NCI-H69 (cell line): ENCODE measurements at regions not wholly inside any gene's neighbourhood (a gene's known extent, or its start where the extent isn't known, plus 50 kb on each side); places are given as distances from the start of the nearest gene placed in this dataset.
A peak's percentile ranks its signal among the peaks of the same experiment; 100 is the strongest.
"Not testable (repeated sequence)": the region's sequence is repeated elsewhere in the genome, so short reads cannot be mapped to it uniquely, and the experiment has no call there.

ENCODE experiments used
- DNase-seq: peaks from one replicate; lab custom pipeline; 2025; lab: John Stamatoyannopoulos, UW

DNA sequence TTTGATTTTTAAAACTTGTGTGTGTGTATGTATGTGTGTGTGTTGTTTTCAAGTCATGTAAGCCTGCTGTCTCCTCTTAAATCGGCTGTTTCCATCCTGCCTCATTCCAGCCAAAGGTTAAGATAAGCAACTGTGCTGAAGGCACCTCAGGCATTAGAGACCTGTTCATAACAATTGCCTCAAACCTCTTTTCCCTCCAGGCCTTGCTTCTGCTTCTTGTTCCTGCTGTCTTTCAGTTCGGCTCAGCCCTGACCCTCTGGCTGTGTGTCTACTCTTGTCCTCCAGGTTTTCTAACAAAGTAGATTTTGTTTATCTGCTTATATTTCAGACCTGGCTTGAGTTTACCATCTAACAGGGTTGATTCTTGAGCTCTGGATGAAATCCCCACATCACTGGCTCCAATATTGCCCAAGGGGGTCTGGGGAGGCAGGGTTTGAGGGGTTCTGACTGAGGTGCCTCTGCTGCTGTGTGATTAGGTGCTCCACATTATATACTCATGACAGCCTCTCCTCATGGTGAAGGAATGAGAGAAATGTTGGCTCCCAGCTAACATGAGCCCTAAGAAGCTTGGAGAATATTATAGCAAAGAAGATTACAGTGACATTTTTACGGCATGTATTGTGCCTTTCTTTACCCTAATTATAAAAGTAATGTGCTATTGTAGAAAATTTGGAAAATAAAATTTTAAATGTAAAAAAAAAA, 229.7 kb upstream of the PIK3R1 start:
- peak; percentile 24 for DNase-seq

DNA sequence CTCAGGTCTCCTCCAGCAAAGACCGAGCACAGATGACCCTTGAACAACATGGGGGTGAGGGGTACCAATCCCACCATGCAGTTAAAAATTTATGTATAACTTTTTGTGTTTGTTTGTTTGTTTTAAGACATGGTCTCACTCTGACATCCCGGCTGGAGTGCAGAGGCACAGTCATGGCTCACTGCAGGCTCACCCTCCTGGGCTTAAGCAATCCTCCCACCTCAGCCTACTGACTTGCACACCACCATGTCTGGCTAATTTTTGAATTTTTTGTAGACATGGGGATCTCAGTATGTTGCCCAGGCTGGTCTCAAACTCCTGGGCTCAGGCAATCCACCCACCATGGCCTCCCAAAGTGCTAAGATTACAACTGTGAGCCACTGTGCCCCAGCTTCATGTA, 231.0 kb upstream of the PIK3R1 start:
- DNase-seq = no peak

DNA sequence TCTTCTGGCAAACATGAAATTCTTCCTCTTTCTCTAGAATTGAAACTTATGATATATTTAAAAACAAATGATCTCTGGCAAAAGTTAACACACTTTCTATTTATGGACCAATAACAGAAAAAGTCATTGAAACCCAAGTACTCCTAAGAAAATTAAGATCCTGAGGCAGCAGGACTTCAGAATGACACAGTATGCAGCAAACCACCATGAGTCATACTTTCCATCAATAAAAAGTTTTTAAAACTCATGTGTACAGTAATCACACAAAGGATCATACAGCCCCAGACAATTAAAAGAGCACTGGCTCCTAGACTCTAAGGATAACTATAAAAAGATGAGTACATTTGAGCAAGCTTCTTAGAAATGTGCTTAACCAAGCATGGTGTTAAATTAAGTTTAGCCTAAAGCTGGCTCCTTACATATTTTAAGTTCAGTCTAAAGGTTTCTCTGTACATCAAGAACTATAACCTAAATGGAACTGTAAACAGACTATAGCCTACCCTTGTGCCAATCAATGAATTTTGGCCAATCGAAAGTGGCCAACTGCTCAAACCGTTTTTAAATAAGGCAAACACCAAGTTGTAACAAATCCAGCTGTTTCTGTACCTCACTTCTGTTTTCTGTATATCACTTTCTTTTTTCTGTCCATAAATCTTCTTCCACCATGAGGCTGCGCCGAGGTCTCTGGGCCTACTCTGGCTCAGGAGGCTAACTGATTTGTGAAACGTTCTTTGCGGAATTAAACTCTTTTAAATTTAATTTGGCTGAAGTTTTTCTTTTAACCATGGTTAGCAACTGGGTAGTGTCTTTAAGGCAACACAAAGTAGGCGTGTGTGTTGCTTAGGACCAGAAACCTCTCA, 232.1 kb upstream of the PIK3R1 start:
- no peak for DNase-seq

DNA sequence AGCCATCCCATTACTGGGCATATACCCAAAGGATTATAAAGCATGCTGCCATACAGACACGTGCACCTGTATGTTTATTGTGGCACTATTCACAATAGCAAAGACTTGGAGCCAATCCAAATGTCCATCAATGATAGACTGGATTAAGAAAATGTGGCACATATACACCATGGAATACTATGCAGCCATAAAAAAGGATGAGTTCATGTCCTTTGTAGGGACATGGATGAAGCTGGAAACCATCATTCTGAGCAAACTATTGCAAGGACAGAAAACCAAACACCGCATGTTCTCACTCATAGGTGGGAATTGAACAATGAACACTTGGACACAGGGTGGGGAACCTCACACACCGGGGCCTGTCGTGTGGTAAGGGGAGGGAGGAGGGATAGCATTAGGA, 233.4 kb upstream of the PIK3R1 start:
- DNase-seq = not testable (repeated sequence)

DNA sequence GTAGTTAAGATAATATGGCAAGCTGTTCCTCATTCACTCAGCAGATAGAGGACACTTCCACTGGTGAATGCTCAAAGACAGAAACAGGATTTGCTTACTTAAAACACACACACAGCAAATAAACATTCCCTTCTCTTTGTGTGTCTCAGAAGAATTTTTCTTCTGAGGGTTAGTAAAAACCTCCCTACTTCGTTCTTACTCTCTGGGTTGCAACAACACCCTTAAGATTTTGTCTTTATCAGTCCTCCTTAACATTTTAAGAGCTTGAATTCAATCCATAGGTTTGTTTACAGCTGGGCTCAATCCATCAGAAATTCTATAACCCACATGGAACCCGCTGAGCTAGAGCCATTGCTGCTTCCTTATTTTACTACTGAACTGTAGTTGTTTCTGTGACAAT, 237.4 kb upstream of the PIK3R1 start:
- no peak for DNase-seq

DNA sequence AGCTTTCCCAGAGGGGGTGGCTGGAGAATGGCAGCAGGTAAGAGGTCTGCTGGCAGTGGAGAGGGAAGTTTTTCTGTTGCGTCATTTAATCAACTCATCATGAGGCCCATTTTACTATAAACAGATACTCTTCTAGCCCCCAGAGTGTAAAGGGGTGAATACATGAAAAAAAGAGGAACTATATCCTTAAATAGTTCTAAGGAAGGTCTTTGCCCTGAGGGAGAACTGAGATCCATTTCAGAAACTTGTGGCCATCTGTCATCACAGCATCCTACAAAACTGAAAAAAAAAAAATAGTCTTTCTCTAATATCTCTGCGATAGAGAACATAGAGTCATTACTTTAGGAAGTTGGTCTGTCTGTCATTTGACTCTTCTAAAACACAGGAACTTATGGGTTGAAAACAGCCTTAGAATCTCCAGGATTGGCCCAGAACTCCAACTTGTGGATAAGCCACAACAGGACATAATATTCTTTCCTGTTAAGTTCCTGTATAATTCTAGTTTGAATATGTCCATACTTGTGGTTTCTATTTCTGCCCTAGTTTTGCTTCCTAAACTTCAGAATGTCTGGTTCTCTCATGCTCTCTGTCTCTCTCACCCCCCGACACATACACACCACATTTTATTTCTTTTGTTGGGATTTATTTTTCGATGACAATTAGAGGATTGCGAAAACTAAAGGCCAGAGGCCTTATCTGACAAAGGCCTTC, 238.5 kb upstream of the PIK3R1 start:
- peak; percentile 70 for DNase-seq

DNA sequence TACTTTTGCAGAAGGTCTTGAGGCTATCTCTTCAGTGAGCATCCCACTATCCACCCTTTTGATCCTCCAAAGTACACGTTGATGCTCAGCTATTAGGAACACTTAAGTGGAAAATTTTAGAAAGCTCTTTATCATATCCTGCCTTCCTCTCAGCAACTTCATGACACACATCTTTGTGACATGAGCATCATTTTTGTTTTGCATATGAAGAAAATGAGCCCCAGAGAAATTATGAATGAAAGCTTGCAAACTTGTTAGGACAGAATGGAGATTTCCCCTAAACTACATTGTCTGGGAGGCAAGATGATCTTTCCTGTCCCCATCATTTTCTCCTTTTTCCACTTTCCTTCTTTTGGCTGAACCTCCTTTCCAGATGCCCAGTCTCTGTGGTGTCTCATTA, 239.4 kb upstream of the PIK3R1 start:
- no peak for DNase-seq

DNA sequence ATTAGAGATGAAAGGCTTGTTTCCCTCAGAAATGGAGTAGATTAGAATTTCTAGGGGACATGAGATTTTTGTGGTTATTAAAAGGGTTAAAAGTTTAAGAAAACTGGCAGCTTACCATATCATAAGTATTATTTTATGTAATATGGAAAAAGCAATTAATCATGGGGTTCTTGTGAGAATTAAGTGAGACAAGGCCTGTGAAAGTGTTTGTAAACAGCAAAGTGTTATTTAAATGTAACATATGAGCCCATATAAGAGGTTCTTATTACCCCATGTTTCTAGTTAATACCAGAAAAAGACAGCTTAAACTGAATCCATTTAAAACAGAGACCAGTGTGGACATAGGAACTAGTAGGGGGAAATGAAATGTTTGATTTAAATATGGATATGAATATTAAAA, 241.1 kb upstream of the PIK3R1 start:
- DNase-seq = no peak

DNA sequence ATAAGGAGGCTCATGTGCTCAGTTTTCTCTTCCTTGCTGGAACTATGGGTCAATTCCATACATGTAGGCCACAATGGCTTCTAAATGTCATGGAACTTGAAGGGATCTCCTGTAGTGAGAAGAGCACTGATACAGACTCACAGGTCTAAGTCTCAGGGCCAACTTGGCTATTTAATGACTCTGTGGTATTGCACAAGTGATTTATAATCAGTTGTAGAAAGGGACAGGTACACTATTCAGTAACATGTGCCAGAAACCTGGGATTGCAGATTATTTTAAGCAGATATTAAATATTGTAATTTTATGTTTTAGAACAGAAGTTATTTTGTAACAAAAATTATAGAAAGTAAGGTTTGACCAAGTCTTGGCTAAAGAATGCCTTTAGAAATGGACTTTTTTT, 241.5 kb upstream of the PIK3R1 start:
- no peak for DNase-seq

DNA sequence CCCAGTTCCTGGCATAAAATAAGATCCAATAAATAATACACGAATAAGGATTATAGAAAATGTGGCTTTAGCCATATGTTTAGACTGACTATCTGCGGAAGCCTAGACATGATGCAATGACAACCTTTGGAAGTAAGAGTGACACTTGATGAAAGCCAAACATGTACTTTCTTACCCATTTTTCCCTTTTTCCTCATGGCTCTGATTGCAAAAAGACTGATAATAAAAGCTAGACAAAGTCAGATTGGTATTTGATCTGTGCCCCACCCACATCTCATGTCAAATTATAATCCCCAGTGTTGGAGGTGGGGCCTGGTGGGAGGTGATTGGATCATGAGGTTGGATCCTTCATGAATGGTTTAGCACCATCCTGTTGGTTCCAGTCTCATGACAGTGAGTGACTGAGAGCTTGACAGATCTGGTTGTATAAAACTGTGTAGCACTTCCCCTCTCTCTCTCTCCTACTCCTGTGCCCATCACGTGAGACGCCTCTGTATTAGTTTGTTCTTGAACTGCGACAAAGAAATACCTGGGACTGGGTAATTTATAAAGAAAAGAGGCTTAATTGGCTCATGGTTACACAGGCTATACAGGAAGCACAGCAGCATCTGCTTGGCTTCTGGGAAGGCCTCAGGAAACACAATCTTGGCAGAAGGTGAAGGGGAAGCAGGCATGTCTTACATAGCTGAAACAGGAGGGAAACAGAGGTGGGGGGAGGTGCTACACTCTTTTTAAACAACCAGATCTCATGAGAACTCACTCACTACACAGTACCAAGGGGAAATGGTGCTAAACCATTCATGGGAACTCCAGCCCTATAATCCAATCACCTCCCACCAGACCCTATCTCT, 243.4 kb upstream of the PIK3R1 start:
- DNase-seq = peak; percentile 61

DNA sequence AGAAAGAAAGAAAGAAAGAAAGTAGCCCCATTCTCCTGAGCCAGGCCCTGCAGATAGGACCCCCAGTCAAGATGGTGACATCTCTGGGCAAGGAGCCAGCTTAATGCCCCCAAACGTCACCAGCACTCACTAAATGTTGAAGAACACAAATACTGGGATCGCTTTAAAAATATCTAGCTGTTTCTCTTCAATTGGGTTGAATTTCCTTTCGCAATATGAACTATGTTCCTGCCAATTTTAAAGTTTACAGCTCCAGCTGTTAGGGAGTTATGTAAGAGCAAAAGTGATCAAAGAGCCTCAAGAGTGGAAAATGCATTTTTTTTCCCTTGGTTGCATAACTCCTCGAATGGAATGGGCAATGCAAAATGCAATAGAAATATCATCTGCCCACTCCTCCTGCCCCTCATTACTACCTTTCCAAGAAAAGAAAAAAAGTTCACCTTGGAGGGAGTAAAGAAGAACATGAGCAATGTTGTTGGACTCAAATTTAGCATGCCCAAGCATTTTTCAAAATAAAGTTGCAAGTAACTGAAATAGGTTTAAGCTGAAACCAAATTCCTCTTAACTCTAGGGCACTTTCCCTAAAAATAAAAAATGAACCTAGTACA, 244.2 kb upstream of the PIK3R1 start:
- DNase-seq = no peak

DNA sequence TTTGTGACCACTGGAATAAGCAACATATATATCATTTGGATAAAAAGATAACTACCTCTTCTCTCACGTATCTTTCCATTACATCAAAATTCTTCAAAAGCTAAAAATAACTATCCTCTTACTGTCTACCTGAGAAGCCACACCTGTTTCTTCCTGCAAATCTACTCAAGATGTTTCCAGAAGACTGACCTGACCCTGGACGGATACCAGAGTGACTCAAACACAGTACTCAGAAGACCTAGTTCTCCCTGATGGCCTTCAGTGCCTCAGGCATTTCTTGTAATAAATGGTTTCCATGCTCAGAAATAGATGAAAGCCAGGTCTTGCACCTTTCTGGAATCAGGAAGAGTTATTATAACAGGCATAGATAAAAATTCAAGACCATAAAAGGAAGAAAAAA, 245.9 kb upstream of the PIK3R1 start:
- DNase-seq = no peak

DNA sequence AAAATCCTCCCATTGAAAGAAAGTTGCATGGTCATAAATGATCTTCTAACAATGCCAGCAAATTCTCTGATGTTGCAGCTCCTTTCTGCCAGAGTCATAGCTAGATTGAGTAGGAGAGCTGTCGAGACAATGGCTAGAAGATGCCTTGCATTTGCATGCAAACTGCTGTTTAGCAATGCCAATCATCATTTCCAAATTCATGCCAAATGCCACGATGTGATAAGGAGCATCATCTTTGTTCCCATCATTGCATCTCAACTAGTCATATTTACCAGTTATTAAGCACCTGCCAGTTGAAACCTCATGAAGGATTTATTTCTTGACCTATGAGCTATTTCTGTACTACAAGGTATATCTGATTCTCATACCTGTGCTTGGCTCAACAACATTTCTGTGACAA, 246.4 kb upstream of the PIK3R1 start:
- no peak for DNase-seq

DNA sequence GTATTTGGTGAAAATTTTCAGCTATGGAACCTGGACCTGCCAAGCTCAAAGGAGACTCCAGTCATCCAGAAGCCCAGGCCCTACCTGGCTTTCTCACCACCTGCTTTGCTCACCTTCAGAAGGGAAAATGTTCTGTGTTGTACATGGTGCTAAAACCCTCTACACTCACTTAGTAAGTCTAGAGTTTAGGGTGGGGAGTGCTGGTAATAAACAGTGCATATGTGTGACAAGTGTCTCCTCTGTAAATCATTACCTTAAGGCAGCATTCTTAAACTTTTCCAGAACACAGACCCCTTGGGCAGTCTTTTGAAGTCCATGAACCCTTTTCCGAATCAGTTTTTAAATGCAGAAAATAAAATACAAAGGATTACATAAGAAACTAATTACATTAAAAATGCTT, 248.8 kb upstream of the PIK3R1 start:
- DNase-seq = no peak

DNA sequence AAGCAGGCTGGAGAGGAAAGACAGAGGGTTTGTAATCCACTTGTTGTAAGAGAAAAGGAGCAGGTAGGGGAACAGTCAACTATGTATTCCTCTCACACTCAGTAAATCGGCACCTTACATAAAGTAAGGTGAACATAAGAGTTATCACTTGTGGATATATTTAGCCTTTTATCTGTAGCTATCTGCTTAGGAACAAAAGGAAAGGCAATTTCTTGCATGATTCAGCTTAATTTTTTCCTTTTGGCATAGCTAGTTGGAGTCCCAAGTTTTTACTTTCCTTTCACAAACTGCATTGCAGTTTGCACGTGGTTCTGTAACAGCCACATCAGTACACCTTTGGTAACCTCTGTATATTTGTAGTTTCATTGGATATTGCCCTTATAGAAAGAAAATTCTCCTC, 250.9 kb upstream of the PIK3R1 start:
- no peak for DNase-seq

DNA sequence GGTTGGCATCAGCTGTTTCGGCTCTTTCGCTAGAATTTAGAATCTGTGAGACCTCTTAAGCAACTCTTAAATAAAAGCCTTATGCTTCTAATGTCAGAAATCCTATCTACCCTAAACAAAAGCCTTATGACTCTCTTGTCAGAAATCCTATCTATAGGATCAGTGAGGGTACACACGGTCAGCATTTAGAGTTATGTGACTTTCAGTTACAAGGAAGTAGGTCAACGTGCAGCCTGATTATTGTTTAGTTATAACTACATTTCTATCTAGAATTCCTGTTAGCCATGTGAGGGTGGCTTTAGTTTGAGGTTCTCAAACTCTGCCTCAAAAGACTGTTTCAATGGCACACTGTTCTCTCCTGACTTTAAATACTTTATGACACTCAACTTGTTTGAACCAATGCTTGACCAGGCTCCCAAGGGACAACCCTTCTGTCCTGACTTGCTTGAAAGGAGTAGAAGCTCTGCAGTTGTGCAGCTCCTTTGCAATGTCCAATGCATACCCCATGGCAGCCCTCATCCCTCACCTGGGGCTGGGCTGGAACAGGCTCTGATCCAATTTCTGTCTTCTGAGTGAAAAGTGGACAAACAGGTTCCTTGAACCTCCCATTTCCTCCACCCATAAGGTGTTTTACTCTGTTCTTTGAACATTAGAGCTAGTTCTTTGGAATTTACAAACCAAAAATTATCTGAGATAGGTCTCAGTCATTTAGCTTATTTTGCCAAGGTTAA, 251.6 kb upstream of the PIK3R1 start:
- DNase-seq = no peak

DNA sequence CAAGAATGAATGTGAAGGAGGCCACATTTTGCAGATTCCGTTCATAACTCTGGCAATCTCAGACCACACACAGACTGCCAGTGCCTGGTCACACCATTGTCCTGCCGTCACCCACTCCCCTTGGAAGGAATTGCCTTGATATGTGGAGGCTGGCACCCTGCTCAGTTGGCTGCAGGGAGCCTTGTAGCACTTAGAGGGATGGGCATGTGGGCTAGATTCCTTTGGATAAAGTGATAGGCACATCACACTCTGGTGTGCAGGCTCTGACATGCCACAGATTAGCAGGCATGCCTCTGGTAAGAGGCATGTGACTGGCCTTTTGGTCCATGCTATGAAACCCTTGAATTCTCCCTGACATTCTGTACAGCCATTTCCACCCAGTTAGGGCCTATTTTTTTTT, 254.6 kb upstream of the PIK3R1 start:
- DNase-seq = no peak

DNA sequence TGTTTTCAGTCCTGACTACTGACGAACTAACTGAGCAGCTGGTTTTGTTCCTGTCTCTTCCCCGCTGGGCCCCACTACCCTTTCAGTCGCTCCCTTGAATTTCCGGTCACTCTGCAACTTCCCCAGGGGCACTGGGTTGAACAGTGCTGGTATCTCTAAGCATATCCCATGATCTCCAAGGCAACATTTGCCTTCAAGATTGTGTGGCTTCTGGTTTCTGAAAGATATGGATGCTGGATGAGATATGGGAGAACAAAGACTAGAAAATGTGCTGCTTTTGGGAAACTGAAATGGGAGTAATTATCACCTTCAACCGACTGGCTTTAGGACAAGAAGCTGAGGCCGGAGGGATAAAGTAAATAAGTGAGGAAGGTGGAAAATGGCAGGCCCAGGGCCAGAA, 258.2 kb upstream of the PIK3R1 start:
- no peak for DNase-seq

DNA sequence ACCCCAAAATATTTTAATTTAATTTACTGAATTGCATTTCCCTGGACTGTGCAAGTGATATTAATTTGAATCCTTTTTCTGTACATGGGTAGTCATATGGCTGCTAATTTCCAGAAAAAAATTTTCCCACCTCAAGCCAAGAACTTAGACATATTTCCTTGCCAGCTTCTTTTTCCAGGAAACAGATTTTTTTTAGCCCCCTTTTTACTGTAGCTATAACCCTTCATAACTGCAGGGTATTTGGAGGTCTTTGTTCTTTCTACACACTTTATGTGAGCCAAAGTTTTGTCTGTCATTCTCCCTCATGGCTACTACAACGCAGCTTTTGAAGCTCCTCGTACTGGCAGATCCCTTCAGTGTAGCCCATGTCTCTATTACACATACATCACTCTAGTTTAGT, 261.2 kb upstream of the PIK3R1 start:
- DNase-seq = no peak

DNA sequence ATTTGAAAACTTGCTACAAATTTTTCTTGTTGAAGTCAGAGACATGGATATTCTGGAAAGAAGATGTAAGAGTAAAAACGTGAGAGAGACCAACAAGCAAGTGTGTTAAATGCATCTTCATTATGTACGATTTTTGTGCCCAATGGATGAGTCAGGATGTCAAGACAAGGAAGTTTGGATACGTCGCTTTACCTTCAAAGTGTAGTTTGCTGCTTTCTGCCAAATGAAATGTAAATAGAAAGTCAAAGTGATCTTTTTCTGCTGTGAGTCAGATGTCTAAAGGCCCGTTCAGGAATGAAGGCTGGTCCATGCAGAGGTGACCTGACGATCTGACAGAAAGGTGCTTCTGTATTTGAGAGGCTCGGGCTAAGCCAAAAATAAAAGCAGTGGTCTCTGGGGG, 273.1 kb upstream of the PIK3R1 start:
- no peak for DNase-seq
